HG03378 (cell line): ENCODE measurements at regions not wholly inside any gene's neighbourhood (a gene's known extent, or its start where the extent isn't known, plus 50 kb on each side); places are given as distances from the start of the nearest gene placed in this dataset.

Source experiments
- ATAC-seq: cut with Tn5 transposase; IDR thresholded peaks from one replicate; pipeline ENCODE4 v1.9.1; 2021; ENCODE audit warnings: mild to moderate bottlenecking, moderate library complexity; ENCODE audit not compliant: unreplicated experiment

GRCh38 chr7:10082896-10083295 lies 890.8 kb upstream of the PHF14 start:
- ATAC-seq = no peak

GRCh38 chr7:10083766-10084165 lies 889.9 kb upstream of the PHF14 start:
- no peak for ATAC-seq

GRCh38 chr7:10085231-10085630 lies 888.4 kb upstream of the PHF14 start:
- ATAC-seq = no peak

- ATAC-seq = no peak
Observed at GRCh38 chr7:10100572-10100971, 873.1 kb upstream of the PHF14 start.

GRCh38 chr7:10101351-10101750 lies 872.3 kb upstream of the PHF14 start:
- no peak for ATAC-seq

- no peak for ATAC-seq
Observed at GRCh38 chr7:10104292-10104691, 869.4 kb upstream of the PHF14 start.

- no peak for ATAC-seq
Observed at GRCh38 chr7:10106609-10107008, 867.1 kb upstream of the PHF14 start.

- ATAC-seq = no peak
Observed at GRCh38 chr7:10116511-10116910, 857.2 kb upstream of the PHF14 start.

GRCh38 chr7:10117815-10118214 lies 855.9 kb upstream of the PHF14 start:
- no peak for ATAC-seq

GRCh38 chr7:10120936-10121335 lies 852.7 kb upstream of the PHF14 start:
- no peak for ATAC-seq

- no peak for ATAC-seq
Observed at GRCh38 chr7:10121631-10122030, 852.0 kb upstream of the PHF14 start.

GRCh38 chr7:10122551-10123100 lies 851.0 kb upstream of the PHF14 start:
- no peak for ATAC-seq

- no peak for ATAC-seq
Observed at GRCh38 chr7:10128748-10129147, 844.9 kb upstream of the PHF14 start.

- no peak for ATAC-seq
Observed at GRCh38 chr7:10138087-10138854, 835.4 kb upstream of the PHF14 start.

GRCh38 chr7:10146271-10146670 lies 827.4 kb upstream of the PHF14 start:
- ATAC-seq = no peak

- no peak for ATAC-seq
Observed at GRCh38 chr7:10156972-10157371, 816.7 kb upstream of the PHF14 start.

- ATAC-seq = no peak
Observed at GRCh38 chr7:10181996-10182395, 791.7 kb upstream of the PHF14 start.

GRCh38 chr7:10192074-10192473 lies 781.6 kb upstream of the PHF14 start:
- no peak for ATAC-seq

- no peak for ATAC-seq
Observed at GRCh38 chr7:10205696-10206095, 768.0 kb upstream of the PHF14 start.

- no peak for ATAC-seq
Observed at GRCh38 chr7:10210000-10210399, 763.7 kb upstream of the PHF14 start.

GRCh38 chr7:10211016-10211415 lies 762.7 kb upstream of the PHF14 start:
- no peak for ATAC-seq

GRCh38 chr7:10211861-10212260 lies 761.8 kb upstream of the PHF14 start:
- ATAC-seq = no peak

- no peak for ATAC-seq
Observed at GRCh38 chr7:10212649-10213048, 761.0 kb upstream of the PHF14 start.
